ENCODE measurements at regions not wholly inside any gene's neighbourhood (a gene's known extent, or its start where the extent isn't known, plus 50 kb on each side); places are given as distances from the start of the nearest gene placed in this dataset.

DNA sequence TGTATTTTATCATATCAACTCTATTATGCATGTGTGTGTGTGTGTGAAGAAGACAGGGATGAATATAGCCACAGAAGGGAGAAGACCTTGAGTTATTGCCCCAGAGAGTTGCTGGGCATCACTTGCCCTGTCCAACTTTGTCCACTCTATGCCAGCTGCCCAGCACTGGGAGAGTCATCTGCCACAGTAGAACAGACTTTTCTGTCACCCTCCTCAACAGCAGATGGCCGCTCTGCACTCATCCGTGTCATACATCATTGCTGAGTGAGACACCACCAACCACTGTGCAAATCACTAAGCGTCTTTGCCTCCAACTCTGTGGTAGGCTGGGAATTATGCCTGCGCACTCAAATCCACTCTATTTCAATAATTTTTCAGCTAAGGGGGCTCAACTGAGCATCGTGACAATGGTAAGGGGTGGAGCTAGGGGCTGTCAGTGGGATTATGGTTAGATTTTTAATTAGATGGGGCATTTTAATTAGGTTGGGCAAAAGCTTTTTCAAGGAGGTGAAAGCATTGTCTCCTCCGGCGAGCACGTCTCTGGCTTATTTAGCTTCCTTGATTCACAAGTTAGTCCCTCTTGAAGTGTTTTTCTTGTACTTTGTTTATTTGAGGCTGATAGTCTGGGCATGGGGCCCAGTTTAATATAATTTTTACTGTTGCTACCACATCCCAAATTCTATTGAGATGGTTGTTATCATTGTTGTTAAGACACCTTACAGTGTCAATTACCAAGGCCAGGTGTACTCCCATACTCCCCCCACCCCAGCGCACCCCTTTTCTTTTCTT, 100.1 kb upstream of the KLF3 start:
- no peak for DNase-seq (ENCODE audit: low read depth)

DNA sequence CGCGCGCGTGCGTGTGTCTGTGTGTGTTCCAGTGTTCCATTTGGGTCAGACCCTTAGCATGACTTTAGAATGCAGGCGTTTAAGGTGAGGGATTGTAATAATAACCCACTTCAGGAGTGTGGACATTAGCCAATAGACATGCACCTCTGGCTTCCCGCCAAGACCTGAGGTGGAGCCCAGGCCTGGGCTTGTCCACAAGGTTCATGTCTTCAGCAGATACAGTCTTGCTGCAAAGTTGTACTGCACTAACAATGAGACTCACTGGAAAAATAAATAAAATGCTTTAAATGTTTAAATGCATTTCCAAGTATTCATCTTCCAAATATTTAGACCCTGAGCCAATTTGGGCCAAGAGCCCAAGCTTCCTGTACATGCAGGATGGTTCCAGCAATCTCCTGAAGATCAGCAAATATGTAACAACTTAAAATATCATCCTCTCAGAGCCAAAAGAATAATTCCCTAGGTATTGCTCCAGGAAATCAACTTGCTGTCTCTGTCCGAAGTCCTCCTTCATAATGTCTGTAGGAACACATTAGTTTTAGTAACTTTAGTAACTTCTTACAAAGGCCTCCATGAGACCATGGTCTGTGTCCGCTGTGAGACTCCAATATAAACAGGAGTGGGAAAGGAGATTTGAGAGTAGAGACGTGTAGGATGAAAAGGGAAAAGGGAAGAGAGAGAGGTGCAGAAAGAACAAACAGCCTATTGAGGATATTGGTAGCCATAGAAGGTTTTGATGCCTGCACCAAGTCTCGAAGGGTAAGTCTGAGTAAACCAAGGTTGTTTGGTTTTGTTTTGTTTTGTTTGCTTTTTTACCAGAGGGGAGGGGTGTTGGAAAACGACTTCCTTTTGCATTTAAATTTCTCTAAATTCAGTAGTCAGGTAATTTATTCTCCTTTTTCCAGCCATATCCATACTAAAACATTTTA, 98.5 kb upstream of the KLF3 start:
- no peak for DNase-seq (ENCODE audit: low read depth)

GRCh38 chr4:38566806-38567398, 97.1 kb upstream of the KLF3 start:
- no peak for DNase-seq (ENCODE audit: low read depth)

DNA sequence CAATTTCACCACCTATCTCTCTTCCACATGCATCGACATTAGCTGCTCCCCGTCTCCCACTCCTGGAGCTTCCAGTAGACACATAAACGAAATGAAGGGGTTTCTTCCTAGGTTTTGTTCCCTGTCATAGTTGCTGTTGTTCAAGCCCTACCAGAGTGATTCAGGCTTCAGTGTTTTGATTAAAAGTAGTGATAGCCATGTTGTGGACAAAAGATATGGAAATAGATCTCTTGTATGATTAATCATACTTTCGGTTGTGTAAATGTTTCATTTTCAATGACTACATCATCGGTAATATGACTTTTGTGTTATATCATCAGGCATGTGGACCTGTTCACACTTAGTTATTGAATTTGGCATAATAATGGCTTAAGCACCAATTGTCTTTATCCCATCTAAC, 96.5 kb upstream of the KLF3 start:
- no peak for DNase-seq (ENCODE audit: low read depth)

- no peak for DNase-seq (ENCODE audit: low read depth)
Observed at GRCh38 chr4:38568768-38569167, 95.2 kb upstream of the KLF3 start.

DNA sequence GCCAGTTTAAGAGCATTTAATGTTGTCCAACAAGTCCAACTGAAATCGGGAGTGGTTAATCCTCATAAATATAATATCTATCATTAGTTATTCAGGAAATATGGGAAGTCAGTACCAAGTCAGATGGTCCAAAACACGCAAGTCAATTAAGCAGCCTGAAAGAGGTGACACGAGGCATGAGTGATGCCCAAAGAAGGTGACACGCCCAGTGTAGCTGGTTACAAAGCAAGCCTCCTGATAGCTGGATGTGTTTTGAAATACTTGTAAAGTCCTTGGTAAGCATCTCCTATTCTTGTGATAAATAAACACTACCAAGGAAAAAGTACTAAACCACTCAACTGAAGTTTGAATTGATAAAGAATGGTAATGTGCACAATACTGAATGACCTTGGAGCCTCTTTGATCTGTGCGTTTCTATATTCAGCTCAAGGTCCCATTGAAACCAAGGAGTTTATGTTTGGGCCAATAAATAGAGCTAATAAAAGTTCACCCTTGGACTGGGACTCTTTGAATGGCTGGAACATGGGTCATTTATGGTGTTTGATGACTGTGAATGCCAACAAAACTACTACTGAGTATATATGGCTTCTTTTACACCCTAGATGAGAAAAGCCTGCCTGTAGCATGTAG, 93.2 kb upstream of the KLF3 start:
- no peak for DNase-seq (ENCODE audit: low read depth)

- DNase-seq (ENCODE audit: low read depth), result no peak
Observed at GRCh38 chr4:38572793-38573192, 91.2 kb upstream of the KLF3 start.

- no peak for DNase-seq (ENCODE audit: low read depth)
Observed at GRCh38 chr4:38574559-38575333, 89.3 kb upstream of the KLF3 start.

DNA sequence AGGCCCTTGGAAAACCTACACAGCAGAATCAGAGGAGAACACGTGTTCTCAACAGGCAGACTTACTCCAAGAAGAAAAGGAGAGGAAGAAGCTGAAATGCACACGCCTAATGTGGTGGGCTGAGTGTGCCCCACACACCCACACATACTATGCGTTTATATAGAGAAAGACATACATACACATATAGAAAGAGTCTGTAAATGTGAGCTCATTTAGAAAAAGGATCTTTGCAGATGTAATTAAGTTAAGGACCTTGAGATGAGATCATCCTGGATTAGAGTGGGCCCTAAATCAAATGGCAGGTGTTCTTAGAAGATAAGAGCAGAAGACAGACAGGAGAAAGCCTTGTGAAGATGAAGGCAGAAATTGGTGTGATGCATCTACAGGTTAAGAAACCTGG, 87.2 kb upstream of the KLF3 start:
- no peak for DNase-seq (ENCODE audit: low read depth)

- no peak for DNase-seq (ENCODE audit: low read depth)
Observed at GRCh38 chr4:38577462-38577861, 86.5 kb upstream of the KLF3 start.

GRCh38 chr4:38581426-38582106, 82.4 kb upstream of the KLF3 start:
- DNase-seq (ENCODE audit: low read depth), result no peak

DNA sequence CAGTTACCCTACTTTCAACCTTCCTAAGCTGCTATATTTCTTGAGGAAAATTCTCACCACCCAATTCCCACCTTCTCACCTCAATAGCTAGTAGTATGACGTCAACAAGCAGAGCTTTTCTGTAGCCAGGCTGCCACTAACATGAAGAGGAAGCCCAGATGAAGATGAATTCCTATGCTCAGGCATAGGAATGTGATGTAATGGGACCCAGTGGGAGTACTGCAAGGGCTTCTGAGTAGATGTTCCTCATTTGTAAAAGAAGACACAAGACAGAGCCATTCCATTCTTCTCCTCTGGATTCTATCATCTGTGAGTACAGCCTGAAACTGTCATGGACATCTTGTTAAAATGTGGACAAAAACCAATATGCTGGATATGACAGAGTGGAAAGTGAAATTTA, 81.6 kb upstream of the KLF3 start:
- no peak for DNase-seq (ENCODE audit: low read depth)

- DNase-seq (ENCODE audit: low read depth), result no peak
Observed at GRCh38 chr4:38582889-38583470, 81.0 kb upstream of the KLF3 start.

DNA sequence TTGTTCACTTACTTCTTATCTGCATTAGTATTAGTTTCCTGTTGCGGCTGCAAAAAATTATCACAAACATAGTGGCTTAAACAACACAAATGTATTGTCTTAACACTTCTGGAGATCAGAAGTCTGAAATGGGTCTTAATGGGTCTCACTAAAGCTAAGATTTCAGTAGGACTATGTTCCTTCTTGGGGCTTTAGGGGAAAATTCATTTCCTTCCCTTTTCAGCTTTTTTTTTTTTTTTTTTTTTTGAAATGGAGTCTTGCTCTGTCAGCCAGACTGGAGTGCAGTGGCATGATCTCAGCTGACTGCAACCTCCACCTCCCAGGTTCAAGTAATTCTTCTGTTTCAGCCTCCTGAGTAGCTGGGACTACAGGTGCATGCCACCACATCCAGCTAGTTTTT, 78.1 kb upstream of the KLF3 start:
- no peak for DNase-seq (ENCODE audit: low read depth)

DNA sequence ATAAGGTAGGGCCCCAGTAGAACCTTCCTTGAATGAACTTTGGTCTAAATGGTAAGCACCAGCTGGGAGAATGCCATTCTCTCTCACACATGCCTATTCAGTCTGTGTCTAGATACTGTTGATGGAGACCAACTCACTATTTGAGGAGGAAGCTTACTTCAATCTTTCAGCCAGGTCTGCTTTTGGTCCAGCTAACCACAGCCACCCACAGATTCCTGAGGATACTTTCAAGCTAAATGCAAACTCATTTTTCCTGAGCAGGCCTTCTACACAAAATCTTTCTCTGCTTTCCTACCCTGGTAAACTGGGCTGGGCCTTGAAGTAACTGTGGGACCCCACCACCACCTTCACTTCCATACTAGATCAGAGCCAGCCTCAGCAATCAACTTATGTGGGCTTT, 76.9 kb upstream of the KLF3 start:
- DNase-seq (ENCODE audit: low read depth), result no peak

GRCh38 chr4:38590046-38590445, 74.0 kb upstream of the KLF3 start:
- DNase-seq (ENCODE audit: low read depth), result no peak

DNA sequence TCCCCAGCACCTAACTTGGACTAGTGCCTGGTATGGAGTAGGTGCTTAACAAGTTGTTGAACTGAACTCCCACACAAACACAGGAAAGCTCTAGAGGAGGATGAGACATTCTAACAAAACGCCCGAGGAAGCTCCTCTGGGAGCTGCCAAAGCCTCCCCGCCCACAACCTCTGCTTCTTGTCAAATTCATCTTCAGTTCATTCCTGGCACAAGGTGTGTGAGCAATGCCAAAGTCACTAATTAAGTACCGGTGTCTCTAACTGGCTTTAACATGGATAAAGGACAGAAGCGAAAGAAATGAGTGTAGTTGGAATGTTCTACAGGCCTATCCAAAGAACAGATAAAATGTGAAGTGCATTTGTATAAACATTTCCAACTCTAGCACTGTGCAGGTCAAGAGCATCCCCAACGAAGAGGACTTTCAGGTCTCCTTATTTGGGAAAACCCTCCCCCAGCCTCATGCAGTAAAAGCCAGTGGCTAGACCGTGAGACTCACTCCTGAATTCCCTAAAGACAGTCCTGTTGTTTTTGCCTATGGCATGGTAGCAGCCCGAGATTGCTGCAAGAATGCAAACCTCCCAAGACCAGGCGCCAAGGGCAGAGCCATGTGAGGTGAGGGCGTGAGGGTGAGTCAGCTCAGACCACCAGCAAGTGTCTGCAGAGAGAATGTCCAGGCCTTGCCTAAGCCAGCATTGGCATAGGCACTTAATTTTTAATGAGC, 72.2 kb upstream of the KLF3 start:
- no peak for DNase-seq (ENCODE audit: low read depth)

DNA sequence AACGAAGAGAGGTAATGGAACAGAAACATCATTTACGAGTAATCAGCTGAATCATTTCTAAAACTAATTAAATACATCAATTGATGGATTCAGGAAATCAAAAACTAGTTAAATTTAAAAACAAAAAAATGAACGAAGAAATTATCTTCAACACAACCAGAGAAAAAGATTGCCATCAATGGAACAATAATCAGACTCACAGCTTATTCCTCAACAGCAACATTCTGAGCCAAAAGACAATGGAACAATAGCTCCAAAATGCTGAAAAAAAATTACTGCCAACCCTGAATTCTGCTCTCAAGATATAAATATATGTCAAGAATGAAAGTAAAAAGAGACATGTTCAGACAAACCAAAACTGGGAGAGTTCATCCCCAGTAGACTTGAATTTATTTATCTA, 65.5 kb upstream of the KLF3 start:
- no peak for DNase-seq (ENCODE audit: low read depth)

DNA sequence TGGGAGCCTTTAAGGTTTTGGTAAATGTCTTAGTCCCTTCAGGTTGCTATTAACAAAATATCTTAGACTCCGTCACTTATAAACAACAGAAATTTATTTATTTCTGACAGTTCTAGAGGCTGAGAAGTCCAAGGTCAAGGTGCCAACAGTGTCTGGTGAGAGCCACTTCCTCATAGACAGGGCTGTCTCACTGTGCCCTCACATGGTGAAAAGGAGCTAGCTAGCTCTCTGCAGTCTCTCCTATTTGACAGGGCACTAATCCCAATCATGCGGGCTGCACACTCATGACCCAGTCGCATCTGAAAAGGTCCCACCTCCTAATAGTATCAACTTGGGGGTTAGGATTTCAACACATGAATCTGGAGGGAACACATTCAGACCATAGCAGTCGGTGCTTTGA, 63.4 kb upstream of the KLF3 start:
- no peak for DNase-seq (ENCODE audit: low read depth)
